GM12878 (cell line): ENCODE measurements at regions not wholly inside any gene's neighbourhood (a gene's known extent, or its start where the extent isn't known, plus 50 kb on each side); places are given as distances from the start of the nearest gene placed in this dataset.

Experiments used
- EP300 ChIP-seq, 2 experiments: fragments of 150-350 bp in 1 of 2; IDR thresholded peaks; 2 replicates each; pipeline ENCODE4 v1.6.1; 2011 to 2012; ENCODE audit warnings: low read depth in 2 of 2, low read length in 2 of 2, borderline replicate concordance in 1 of 2, improper control_type of control experiment in 1 of 2, inconsistent platforms in 1 of 2; ENCODE audit not compliant: control insufficient read depth in 1 of 2
- IKZF1 ChIP-seq: fragments of 450-650 bp; conservative IDR thresholded peaks from 2 replicates; pipeline ENCODE4 v1.6.1; 2017; ENCODE audit warnings: antibody characterized with exemption, mild to moderate bottlenecking
- MXI1 ChIP-seq: fragments of 150-350 bp; IDR thresholded peaks from 2 replicates; pipeline ENCODE4 v1.6.1; 2011; ENCODE audit warnings: low read depth, mild to moderate bottlenecking, inconsistent platforms, low read length, improper control_type of control experiment
- POLR2A ChIP-seq: IDR thresholded peaks from 2 replicates; pipeline ENCODE4 v1.6.1; 2011; ENCODE audit warnings: low read depth, mild to moderate bottlenecking, low read length
- POLR2AphosphoS2 ChIP-seq: IDR thresholded peaks from 2 replicates; pipeline ENCODE4 v1.6.1; 2011; ENCODE audit warnings: low read depth, mild to moderate bottlenecking, low read length, improper control_type of control experiment, moderate library complexity
- POU2F2 ChIP-seq: IDR thresholded peaks from 3 replicates; pipeline ENCODE4 v1.6.1; 2011; ENCODE audit warnings: low read depth, mild to moderate bottlenecking, low read length, borderline replicate concordance
- TARDBP ChIP-seq: IDR thresholded peaks from 2 replicates; pipeline ENCODE4 v1.6.1; 2016; ENCODE audit warnings: borderline replicate concordance
- TF ChIP-seq, protein P1 (sequence below), 3 experiments: IDR thresholded peaks in 2 of 3; conservative IDR thresholded peaks in 1 of 3; 2 replicates each; pipeline ENCODE4 v1.5.1; 2011; ENCODE audit warnings: low read depth in 3 of 3, low read length in 3 of 3, mild to moderate bottlenecking in 3 of 3, control low read depth in 2 of 3, moderate library complexity in 2 of 3, inconsistent platforms in 1 of 3, mixed read lengths in 1 of 3; ENCODE audit not compliant: control insufficient read depth in 2 of 3, insufficient read depth in 1 of 3; ENCODE audit errors: extremely low read depth in 1 of 3

DNA sequence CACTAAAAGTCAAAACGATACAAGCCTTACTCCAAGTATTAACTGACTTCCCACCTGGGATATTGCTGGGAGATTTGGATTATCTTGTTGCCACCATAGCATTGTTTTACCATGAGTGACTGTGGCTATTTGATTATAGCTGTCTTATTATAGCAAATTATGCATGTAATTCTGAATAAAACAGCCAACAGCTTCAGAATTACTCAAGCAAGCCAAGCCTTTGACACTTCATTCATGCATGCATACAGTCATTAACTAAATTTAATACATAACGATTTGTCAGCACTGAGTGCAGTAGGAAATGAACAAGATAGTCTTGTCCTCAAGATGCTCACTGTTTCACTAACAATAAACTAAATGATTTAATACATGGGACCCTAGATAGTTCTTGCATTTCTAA, 133.0 kb upstream of the FRMD6 start:
- TF ChIP-seq IKZF1: no peak
- TF ChIP-seq EP300 (IDR thresholded peaks at IDR 0.05; ENCODE audit: borderline replicate concordance in 1 of 2, control insufficient read depth in 1 of 2, low read depth in 2 of 2, low read length in 2 of 2): no peak
- TF ChIP-seq POU2F2: no peak
- no peak for TF ChIP-seq POLR2AphosphoS2
- TF ChIP-seq, protein P1, sequence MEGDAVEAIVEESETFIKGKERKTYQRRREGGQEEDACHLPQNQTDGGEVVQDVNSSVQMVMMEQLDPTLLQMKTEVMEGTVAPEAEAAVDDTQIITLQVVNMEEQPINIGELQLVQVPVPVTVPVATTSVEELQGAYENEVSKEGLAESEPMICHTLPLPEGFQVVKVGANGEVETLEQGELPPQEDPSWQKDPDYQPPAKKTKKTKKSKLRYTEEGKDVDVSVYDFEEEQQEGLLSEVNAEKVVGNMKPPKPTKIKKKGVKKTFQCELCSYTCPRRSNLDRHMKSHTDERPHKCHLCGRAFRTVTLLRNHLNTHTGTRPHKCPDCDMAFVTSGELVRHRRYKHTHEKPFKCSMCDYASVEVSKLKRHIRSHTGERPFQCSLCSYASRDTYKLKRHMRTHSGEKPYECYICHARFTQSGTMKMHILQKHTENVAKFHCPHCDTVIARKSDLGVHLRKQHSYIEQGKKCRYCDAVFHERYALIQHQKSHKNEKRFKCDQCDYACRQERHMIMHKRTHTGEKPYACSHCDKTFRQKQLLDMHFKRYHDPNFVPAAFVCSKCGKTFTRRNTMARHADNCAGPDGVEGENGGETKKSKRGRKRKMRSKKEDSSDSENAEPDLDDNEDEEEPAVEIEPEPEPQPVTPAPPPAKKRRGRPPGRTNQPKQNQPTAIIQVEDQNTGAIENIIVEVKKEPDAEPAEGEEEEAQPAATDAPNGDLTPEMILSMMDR (IDR thresholded peaks at IDR 0.05 in 2 of 3, conservative IDR thresholded peaks at IDR 0.05 in 1 of 3; ENCODE audit: control insufficient read depth in 2 of 3, extremely low read depth in 1 of 3, insufficient read depth in 1 of 3, low read depth in 3 of 3, low read length in 3 of 3): no peak
- no peak for TF ChIP-seq TARDBP
- TF ChIP-seq POLR2A: no peak
- TF ChIP-seq MXI1: no peak
